GM18498 (cell line): ENCODE measurements at regions not wholly inside any gene's neighbourhood (a gene's known extent, or its start where the extent isn't known, plus 50 kb on each side); places are given as distances from the start of the nearest gene placed in this dataset.

ENCODE experiments used
- ATAC-seq: cut with Tn5 transposase; IDR thresholded peaks from one replicate; pipeline ENCODE4 v1.9.1; 2021; ENCODE audit warnings: mild to moderate bottlenecking, moderate library complexity; ENCODE audit not compliant: unreplicated experiment

DNA sequence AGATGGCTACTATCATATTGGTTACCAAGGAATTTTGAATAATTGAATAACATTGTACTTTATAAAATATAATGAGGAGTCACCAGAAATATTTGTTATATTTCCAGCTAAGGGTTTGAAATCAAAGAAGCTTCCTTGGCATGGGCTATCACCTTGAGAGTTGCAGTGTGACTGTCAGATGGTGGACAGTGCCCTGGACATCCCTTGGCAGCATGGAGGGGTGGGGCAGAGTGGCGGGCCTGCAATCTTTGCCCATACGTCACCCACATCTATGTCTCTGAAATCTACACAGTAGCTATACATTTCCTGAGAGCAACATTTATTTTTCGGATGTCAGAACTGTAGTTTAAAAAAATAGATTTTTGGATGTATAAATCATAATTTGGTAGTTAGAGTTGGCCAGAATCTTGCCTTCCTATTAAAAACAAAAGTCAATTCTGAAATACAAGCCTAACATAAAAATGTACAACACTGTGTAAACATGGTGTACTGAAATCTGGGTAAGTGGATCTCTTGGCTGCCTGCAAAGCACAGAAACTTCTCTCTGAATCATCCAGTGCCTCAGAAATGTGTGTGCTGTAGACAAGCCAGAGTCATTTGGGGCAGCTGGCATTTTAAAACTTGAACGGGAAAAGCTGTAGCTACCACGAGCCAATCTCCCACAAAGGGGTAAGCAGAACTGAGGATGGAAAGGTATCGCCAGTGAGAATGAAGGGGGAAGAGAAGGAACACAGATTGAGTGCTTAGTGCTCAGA is 124.2 kb upstream of the ARHGAP28 start:
- no peak for ATAC-seq

DNA sequence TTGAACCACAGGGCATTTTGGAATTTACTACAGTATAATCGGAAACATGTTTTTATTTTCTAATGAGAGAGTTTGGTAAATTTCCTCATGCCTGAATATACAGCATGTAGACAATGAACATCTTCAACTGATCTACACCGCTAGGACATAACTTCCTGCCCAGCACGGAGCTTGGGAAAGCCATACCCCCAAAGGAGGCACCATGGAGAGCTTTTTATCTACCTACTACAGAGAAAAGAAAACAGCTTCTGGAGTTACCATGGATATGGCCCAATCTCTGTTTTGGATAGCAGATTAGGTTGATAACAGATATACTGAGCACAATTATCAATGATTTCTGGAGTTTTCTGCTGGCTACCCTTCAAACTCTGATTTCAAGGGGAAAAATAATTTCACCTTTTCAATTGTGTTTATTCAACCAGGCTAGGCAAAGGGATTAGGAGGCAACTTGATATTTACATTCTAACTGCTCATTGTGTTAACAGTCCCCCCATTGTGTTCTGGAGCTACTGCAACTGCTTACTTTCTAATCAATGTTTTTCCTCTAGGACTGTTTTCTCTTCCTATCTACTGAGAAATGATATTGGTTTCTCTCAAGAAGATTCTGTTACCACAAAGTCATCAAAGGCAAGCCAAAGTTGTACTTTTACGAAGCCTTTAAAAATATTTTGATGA is 123.0 kb upstream of the ARHGAP28 start:
- no peak for ATAC-seq

DNA sequence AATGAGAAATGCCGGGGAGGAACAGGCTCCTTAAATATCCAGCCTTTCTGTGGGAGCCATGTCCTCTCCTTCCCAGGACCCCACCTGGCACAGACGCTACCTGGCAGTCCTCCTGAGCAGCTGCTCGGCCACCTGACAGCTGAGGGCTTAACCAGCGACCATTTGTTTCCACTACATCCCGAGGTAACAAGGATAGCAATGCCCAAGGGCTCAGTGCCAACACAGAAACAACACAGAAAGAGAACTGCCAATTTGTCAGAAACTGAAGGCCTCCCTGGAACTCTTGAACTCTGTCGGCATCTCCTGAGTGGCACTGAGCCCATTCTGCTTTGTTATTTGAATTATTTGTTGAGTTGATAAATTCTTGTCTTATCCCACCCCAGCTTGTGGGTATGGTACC is 122.2 kb upstream of the ARHGAP28 start:
- ATAC-seq = no peak

DNA sequence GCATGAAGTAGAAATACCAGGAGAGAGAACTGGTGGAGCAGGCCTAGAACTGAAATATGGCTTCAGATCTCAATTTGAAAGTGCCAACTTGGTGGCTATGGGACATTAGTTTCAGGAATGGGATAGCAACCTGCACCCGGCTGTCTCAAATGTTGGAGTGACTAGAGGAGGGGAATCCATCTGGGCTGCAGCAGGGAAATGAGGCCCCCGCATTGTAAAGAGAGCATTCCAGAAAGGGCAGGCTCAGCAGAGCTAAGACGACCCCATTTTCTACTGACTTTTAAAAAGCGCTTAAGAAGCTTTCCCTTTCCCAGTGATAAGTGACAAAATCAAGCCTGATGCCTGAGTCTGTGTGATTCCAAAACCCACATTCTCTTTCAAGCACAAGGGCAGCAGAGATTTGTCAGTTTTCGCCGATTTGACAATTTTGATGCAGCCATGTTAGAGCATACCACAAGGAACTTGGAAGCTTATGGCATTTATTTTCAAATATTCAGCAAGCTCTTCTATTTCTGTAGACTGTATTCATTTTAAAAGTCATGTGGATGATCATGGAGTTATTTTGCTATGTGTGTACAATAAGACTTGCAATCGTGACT is 119.8 kb upstream of the ARHGAP28 start:
- ATAC-seq = no peak

DNA sequence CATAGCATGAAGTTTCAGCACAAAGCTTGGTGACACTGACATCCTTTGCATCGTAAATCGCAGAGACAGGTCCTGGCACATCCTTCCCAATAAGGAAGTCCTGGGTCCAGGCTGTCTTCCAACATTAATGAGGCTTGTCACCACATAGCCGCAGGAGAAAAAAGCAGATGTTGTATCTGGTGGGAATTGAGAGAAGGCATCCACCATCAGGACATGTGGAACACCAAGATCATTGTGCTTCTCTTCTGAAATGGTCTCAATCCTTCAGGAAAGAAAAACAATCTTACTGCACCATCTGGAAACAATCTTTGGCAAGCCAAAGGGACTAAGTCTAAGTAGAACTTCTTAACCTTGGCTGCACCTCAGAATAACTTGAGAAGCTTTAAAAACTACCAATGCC is 119.0 kb upstream of the ARHGAP28 start:
- no peak for ATAC-seq

DNA sequence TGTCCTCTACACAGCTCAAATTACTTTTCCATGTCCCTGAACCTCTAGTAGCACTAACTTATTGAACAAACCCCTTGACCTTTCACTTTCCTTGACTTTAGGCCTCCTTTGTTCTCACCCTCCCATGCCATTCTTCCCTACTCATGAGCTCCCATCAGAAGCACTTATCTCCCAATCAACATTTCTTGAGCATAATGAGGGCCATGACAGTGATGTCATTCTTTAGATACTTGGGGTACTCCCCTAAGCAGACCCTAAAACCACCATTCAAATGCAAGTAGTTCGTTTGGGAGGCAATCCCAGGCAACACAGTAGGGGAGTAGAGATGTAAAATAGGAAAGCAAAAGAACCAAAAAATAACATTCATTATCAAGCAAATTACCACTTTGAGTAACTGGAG is 115.9 kb upstream of the ARHGAP28 start:
- no peak for ATAC-seq

DNA sequence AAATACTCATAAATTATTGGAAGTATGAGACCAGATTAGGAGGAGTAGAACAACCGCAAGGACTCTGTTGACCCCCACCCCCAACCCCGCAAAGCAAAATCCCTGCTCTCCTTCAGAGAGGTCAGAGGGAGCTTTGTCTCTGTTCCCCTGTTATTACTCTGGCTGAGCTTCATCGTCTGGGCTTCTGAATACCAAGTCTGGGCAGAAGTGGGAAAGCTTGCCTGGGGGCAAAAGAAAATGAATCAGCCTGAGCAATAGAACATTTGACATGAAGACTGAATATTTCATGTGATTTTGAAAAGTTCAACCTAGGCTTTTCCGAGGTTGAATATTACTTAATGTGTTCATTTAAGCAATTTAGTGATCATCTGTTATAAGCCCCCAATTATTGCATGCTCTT is 114.6 kb upstream of the ARHGAP28 start:
- no peak for ATAC-seq

DNA sequence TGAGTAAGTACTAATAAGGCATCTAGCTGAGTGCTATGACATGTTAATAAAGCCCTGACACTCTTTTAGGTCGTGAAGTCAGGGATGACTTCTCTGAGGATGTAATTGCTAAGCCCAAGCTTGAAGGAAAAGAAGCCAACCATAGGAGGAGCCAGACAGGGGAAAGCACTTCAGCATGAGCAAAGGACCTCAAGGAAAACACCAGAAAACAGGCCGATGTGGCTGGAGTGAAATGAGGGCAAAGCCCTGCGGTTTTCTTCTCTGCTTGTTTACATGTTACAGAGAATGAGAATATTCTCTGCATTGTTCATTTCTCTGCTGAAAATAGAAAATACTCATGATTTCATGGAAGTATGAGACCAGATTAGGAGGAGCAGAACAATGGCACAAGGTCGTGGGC is 112.5 kb upstream of the ARHGAP28 start:
- ATAC-seq = no peak

DNA sequence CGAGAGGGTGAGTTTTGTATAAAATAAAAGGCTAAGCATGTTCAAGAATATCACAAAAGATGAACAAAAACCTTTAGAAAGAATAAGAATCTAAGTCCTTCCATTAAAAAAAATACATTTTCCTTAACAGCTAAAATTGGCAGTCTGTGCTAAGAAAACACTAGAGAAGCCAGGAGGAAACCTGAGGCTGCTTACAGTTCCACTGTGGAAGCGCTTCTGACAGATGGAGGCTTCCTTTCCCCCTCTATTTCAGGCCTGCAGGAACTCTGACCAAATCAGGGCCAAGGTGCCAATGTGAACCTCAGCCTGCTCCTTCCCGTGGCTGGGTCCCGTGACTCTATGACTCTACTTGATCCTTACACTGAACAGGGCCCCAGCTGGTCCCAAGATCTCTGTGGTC is 108.1 kb upstream of the ARHGAP28 start:
- ATAC-seq = no peak

DNA sequence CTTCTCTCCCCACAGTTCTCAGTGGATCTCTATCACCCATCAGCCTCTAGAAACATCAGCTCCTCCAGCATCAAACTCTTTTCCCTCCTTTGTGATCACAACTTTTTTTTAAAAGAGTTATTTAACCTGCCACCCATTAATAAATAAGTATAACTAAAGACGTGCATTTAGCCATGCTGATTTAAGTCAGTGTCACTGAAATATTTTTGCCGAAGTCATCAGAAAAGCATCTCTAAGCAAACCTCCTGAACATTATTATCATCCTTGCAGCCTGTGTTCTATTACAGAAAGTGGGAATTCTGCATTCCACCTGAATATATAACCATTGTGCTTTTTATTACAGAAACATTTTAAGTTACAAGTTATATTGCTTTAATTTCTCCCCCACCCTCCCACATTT is 106.2 kb upstream of the ARHGAP28 start:
- ATAC-seq = no peak

DNA sequence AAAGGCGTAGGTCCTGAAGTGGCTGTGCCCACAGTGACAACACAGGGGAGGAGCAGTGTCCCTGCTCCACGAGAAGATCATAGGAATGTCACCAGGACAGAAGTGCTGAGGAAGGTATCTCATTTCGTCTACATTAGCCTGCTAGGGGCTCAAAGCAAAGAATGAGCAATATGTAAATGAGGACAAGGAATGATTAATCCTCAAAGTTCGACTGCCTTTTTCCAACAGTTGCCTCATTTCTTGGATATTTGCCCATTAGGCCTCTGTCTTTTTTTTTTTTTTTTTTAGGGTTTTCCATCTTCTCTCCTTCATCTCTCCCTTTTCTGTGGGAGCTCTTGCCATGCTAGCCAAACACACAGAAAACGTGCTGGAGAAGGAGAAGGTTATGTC is 105.2 kb upstream of the ARHGAP28 start:
- no peak for ATAC-seq

DNA sequence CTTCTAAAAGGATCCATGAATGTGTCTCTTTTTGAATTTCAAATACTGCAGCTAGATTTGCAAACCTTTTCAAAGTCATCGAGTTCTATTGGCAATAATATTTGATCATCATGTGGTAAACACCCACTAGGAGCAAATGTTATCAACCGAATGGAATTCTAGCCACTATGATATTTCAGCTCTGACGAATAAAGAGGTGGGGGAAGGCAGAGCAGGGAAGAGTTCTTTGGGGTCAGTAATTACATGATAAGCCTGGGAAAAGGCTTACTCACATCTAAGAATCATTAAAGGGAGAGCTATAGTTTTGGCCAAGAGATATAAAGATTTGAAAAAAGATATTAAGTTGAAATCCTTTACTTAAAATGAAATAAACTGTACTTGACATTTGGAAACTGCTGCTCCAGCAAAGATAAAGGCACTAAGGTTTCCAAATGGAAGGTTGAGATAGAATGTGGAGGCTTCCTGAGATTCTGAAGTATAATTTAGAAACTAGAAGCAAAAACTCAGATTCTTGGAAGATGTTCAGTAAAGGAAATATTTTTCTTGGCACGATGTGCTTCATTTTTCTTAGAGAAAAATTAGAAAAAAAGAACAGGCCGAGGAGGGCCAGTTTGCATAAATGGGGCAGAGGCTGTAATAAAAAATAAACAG is 104.7 kb upstream of the ARHGAP28 start:
- no peak for ATAC-seq

DNA sequence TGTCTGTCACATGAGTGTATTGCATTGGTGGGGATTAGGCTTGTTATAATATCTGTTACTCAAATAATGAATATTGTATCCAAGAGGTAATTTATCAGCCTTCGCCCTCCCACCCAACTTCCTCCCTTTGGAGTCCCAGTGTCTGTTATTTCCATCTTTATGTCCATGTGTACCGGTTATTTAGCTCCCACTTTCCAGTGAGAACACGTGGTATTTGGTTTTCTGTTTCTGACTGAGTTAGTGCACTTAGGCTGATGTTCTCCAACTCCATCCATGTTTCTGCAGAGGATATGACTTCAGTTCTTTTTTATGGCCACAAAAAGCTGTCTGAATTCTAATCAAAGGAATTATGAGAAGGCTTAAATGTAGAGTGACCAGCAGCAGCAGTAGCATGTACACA is 104.0 kb upstream of the ARHGAP28 start:
- no peak for ATAC-seq

DNA sequence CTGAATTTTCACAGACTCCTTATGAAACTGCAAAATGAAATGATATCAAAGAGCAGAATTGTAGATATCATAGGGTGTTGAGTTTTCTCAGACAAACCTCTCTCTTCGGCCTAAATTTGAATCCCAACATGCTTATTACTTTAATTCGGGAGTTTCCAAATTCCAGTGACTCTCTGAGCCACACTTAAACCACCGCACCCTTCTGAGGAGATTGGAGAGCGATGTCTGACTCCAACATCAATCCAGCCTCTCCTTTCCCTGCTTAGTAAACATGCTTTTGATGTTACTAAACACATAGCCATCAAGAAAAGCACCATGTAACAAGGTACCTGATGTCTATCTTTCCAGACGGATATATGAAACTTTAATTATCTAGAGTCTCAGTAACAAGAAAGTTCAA is 103.1 kb upstream of the ARHGAP28 start:
- no peak for ATAC-seq

DNA sequence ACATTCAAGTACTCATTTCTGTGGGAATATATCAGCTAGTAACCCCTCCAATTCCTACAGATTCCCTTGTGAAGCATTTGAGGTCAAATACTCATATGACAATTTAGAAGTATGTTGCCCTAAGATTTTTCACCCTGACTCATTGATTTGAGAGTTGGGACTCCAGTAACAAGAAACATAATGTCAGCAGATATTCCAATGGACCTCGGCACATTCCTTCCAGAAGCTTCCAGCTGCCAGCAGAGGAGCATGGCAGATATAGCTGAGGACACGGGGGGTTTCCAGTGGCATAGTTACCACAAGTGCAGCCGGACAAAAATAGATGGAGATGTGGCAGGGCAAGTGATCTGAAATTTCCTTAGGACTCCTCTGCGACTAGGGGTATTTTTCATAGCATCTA is 101.9 kb upstream of the ARHGAP28 start:
- ATAC-seq = no peak

DNA sequence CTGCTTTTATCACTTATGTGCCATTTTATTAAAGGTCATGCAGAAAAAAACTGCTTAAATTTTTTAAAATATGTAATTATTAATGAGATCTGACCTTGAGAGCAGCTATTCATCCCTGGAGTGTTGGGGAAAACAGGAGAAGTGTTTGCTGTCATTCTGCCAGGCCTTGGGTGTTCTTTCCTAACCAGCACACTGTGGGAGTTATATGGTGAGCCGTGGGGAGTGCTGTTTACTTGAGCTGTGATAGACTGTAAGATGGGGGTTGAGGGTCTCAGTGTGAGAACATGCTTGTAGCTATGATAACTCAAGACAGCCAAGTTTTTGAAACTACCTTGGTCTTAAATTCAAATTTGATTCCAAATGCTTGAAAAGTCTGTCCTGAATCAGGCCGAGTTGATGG is 101.3 kb upstream of the ARHGAP28 start:
- no peak for ATAC-seq

DNA sequence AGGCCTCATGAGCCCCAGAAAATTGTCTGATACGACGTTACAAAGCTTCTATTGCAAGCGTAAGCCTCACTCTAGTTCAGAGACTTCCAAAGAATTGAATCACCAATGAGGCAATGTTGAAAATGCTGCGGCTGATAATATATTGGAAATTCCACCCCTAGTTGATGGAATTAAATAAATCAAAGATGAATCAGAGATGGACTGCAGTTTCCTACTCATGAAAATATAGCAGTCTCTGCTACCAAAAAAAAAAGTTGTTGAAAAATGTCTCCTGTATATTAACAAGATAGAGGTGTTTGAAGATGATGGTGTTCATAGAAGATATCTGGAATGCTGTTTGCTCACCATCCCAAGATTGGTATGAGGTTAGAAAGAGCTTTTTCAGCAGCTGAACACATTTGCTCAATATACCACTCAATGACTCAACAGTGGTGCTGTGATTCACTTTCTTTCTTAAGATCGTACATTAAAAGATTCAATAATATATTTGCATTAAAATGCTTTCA is 99.8 kb upstream of the ARHGAP28 start:
- no peak for ATAC-seq

DNA sequence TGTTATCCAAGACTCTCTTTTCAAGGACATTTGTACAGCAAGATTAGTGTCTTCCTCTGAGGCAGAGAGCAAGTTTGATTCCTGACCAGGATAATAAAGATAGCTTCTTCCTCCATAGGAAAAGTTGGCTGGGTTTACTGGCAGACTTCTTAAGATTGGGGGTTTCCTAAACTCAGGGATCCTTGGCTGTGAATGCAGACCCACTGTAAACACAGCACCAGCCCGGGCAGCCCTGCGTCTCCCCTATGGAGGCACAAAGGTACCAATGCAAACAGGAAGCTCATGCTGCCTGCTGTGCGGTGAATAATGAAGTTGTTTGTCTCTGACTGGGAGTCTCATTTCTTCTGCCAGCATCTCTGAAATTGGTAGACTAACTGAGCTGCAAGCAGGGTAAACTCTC is 96.2 kb upstream of the ARHGAP28 start:
- ATAC-seq = no peak

DNA sequence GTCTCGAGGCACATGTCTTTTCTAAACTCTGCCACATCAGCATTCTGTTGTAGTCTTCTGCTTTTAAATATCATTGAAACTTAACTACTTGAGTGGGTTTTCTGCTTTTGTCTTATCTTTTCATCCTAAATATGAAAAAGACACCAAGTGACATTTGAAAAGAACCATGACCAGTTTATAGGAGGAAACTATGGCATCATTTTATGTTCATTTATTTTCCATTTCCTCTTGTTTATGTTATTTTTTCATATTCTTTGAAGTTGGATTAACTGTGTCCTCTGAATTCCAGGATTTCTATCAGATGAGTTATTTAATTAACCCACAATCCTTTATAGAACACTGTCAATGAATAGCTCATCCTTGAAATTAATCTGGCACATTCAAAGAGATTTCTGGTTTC is 93.4 kb upstream of the ARHGAP28 start:
- no peak for ATAC-seq

DNA sequence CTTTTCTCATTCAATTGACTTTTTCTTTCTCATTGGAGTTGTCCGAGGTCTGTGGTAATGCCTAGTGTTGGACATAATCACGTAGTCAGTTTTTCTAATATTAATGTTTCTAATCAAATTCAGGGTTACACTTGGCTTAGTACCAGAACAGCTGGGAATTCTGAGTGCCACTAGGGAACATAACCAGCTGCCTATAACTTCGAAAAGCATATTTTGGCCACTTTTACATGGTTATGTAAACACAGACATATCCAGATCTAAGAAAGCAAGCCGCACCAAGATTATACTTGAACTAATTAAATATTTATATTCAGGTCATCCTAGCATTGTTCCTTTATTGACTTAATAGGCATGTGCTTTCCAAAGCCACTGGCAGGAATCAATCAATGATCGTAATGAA is 91.1 kb upstream of the ARHGAP28 start:
- no peak for ATAC-seq

DNA sequence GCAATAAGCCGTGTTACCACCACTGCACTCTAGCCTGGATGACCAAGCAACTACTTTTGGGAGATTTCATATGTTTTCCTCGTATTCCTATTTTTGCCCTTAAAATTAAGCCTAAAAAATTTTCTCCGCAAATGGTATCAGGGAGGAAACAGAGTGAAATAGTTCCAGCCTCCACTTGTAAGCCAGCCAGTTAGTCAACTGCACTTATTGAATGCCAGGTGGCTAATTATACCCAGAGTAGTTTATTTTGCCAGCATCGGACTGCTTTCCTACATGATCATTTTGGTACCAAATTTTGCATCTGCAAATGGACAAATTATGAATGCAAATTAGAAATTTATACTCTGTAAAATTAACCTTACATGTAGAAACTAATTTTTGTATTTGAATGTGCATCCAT is 90.2 kb upstream of the ARHGAP28 start:
- no peak for ATAC-seq
